Ascending aorta (tissue), 2 donors: ENCODE measurements at regions not wholly inside any gene's neighbourhood (a gene's known extent, or its start where the extent isn't known, plus 50 kb on each side); places are given as distances from the start of the nearest gene placed in this dataset.

Experiments
- DNase-seq, 2 donors: peaks; one replicate each; pipeline ENCODE4 v3.0.0-alpha.2; 2019; ENCODE audit warnings: low spot score in 2 of 2
- H3K27ac ChIP-seq, 2 donors: fragments of 200-600 bp; sonication (generic); one replicate each; pipeline ENCODE4 v1.5.1; 2016 to 2017; ENCODE audit warnings: mild to moderate bottlenecking in 1 of 2
- H3K27me3 ChIP-seq: fragments of 200-600 bp; sonication (generic); one replicate; pipeline ENCODE4 v1.5.1; 2017
- H3K36me3 ChIP-seq, 2 donors: fragments of 200-600 bp; sonication (generic); one replicate each; pipeline ENCODE4 v1.5.1; 2016
- H3K4me1 ChIP-seq, 2 donors: fragments of 200-600 bp; sonication (generic); one replicate each; pipeline ENCODE4 v1.5.1; 2016 to 2017; ENCODE audit warnings: mild to moderate bottlenecking in 1 of 2
- H3K4me3 ChIP-seq, 2 donors: fragments of 200-600 bp; sonication (generic); one replicate each; pipeline ENCODE4 v1.5.1; 2016 to 2017; ENCODE audit warnings: mild to moderate bottlenecking in 1 of 2
- H3K9me3 ChIP-seq, 2 donors: fragments of 200-600 bp; sonication (generic); one replicate each; pipeline ENCODE4 v1.5.1; 2016
- CTCF ChIP-seq, 3 experiments: fragments of 200-600 bp in 2 of 3; fragments of 450-650 bp in 1 of 3; sonication (generic) in 2 of 3; IDR thresholded peaks; one replicate each; pipeline ENCODE4 v1.5.1; 2016 to 2019; ENCODE audit warnings: antibody characterized with exemption in 3 of 3, mild to moderate bottlenecking in 1 of 3, moderate library complexity in 1 of 3
- intact Hi-C: fragments of 100-400 bp; cut with DNase I; formaldehyde crosslinking; loops from one replicate; pipeline ENCODE4 v1.15.1; 2023

- no peak for DNase-seq
- no peak for TF ChIP-seq CTCF (IDR thresholded peaks at IDR 0.05)
- intact Hi-C loops = no loop called here
- Histone ChIP-seq H3K27ac (no peak overlapping the region), H3K27me3 (no peaks in the 10 kb centered on the region), H3K9me3 (no peaks in the 10 kb centered on the region), H3K36me3 (no peaks in the 10 kb centered on the region), H3K4me3 (no peak overlapping the region), H3K4me1 (no peaks in the 10 kb centered on the region)
These were observed 189.4 kb upstream of the FBXO33 start for GRCh38 chr14:39621678-39622077.

- Histone ChIP-seq H3K27me3 (no peaks in the 10 kb centered on the region), H3K27ac (no peak overlapping the region), H3K9me3 (no peaks in the 10 kb centered on the region), H3K4me3 (no peak overlapping the region), H3K4me1 (no peaks in the 10 kb centered on the region), H3K36me3 (no peaks in the 10 kb centered on the region)
- no peak for TF ChIP-seq CTCF (IDR thresholded peaks at IDR 0.05)
- no peak for DNase-seq
- intact Hi-C loops = no loop called here
These were observed 189.0 kb upstream of the FBXO33 start for GRCh38 chr14:39621223-39621622.

- no peaks in the 10 kb centered on the region for H3K27me3 ChIP-seq
- no peak overlapping the region for H3K4me3 ChIP-seq
- DNase-seq = no peak
- H3K36me3 ChIP-seq = no peaks in the 10 kb centered on the region
- no peaks in the 10 kb centered on the region for H3K4me1 ChIP-seq
- no peaks in the 10 kb centered on the region for H3K9me3 ChIP-seq
- intact Hi-C loops = no loop called here
- H3K27ac ChIP-seq = no peak overlapping the region
- no peak for TF ChIP-seq CTCF (IDR thresholded peaks at IDR 0.05)
These were observed 185.3 kb upstream of the FBXO33 start for GRCh38 chr14:39617537-39617936.

GRCh38 chr14:39615352-39615751 lies 183.1 kb upstream of the FBXO33 start:
- Histone ChIP-seq H3K4me3 (no peak overlapping the region), H3K9me3 (no peaks in the 10 kb centered on the region), H3K27ac (no peak overlapping the region), H3K4me1 (no peaks in the 10 kb centered on the region), H3K27me3 (no peaks in the 10 kb centered on the region), H3K36me3 (no peaks in the 10 kb centered on the region)
- TF ChIP-seq CTCF (IDR thresholded peaks at IDR 0.05) = no peak
- no peak for DNase-seq
- intact Hi-C loops = no loop called here

GRCh38 chr14:39614297-39614923 lies 182.2 kb upstream of the FBXO33 start:
- no peaks in the 10 kb centered on the region for H3K9me3 ChIP-seq
- no peak for TF ChIP-seq CTCF (IDR thresholded peaks at IDR 0.05)
- H3K27ac ChIP-seq = no peak overlapping the region
- H3K27me3 ChIP-seq = no peaks in the 10 kb centered on the region
- no peak overlapping the region for H3K4me3 ChIP-seq
- intact Hi-C loops = no loop called here
- H3K4me1 ChIP-seq = no peaks in the 10 kb centered on the region
- no peak for DNase-seq
- no peaks in the 10 kb centered on the region for H3K36me3 ChIP-seq

GRCh38 chr14:39609119-39609518 lies 176.9 kb upstream of the FBXO33 start:
- Histone ChIP-seq H3K4me1 (no peaks in the 10 kb centered on the region), H3K4me3 (no peak overlapping the region), H3K9me3 (no peaks in the 10 kb centered on the region), H3K27ac (no peak overlapping the region), H3K36me3 (no peaks in the 10 kb centered on the region), H3K27me3 (no peaks in the 10 kb centered on the region)
- TF ChIP-seq CTCF (IDR thresholded peaks at IDR 0.05) = no peak
- intact Hi-C loops = no loop called here
- DNase-seq = no peak
